MM.1S (cell line): ENCODE measurements at regions not wholly inside any gene's neighbourhood (a gene's known extent, or its start where the extent isn't known, plus 50 kb on each side); places are given as distances from the start of the nearest gene placed in this dataset.

ENCODE experiments used
- CTCF ChIP-seq: fragments of 300-600 bp; sonication (generic); IDR thresholded peaks from 2 replicates; pipeline ENCODE4 v1.5.1; 2016; ENCODE audit warnings: antibody characterized with exemption, low read length, mixed read lengths
- EZH2 ChIP-seq: fragments of 300-600 bp; sonication (generic); optimal IDR thresholded peaks from 2 replicates; pipeline ENCODE3; 2017; ENCODE audit warnings: low read depth, mild to moderate bottlenecking, antibody characterized with exemption, low read length, mixed read lengths
- EZH2phosphoT487 ChIP-seq: fragments of 300-600 bp; sonication (generic); IDR thresholded peaks from 2 replicates; pipeline ENCODE4 v1.6.1; 2018; ENCODE audit warnings: antibody characterized with exemption, low read length

- no peak for TF ChIP-seq CTCF
- no peak for TF ChIP-seq EZH2
- TF ChIP-seq EZH2phosphoT487: no peak
Observed at GRCh38 chr12:43284486-43285158, 267.4 kb downstream of the ADAMTS20 start.
